Neural progenitor cell (in vitro differentiated cells): ENCODE measurements at regions not wholly inside any gene's neighbourhood (a gene's known extent, or its start where the extent isn't known, plus 50 kb on each side); places are given as distances from the start of the nearest gene placed in this dataset.

Experiments
- CTCF ChIP-seq: fragments of 200-600 bp; sonication (generic); IDR thresholded peaks from 2 replicates; pipeline ENCODE4 v1.5.1; 2017; ENCODE audit warnings: antibody characterized with exemption, mild to moderate bottlenecking
- EZH2phosphoT487 ChIP-seq: fragments of 200-600 bp; sonication (generic); IDR thresholded peaks from 2 replicates; pipeline ENCODE4 v1.6.1; 2017; ENCODE audit warnings: antibody characterized with exemption

- no peak for TF ChIP-seq CTCF
- TF ChIP-seq EZH2phosphoT487, result no peak
These were observed 362.4 kb downstream of the CETN3 start for GRCh38 chr5:90047113-90047512.
